HG02884 (cell line): ENCODE measurements at regions not wholly inside any gene's neighbourhood (a gene's known extent, or its start where the extent isn't known, plus 50 kb on each side); places are given as distances from the start of the nearest gene placed in this dataset.
A peak's percentile ranks its signal among the peaks of the same experiment; 100 is the strongest.

Source experiments
- ATAC-seq: cut with Tn5 transposase; IDR thresholded peaks from one replicate; pipeline ENCODE4 v1.9.1; 2021; ENCODE audit warnings: mild to moderate bottlenecking, moderate library complexity; ENCODE audit not compliant: unreplicated experiment

DNA sequence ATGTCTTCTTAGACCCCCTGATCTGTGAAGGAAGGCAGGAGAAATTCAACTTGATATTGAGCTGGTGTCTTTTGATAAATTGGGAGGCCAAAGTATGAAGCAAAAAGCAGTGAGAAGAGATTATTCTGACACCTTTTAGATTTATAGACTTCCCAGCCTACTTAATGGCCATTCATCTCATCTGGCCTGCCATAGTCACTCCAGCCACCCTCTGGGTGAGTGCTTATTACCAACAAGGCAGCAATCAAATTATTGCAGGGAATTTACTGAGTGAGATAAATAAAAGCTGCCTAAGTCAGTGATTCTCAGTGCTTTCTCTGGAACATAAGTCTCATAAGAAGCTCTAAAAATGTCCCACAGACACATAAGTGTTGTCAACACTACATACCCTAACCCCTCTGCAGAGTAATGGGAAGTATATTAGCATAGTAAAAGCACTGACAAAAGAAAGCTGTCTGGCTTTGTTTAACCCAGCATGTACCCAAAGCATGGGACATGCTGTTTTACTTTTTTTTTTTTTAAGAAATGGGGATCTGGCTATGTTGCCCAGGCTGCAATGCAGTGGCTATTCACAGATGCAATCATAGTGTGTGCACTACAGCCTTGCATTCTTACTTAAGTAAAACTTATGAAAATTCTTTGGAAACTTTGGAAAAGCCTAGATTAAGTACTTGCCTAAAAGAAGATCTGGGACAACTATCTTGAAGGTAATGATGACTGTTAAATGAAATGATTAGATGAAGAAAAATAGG is 725.3 kb downstream of the TUSC7 start:
- ATAC-seq = no peak

DNA sequence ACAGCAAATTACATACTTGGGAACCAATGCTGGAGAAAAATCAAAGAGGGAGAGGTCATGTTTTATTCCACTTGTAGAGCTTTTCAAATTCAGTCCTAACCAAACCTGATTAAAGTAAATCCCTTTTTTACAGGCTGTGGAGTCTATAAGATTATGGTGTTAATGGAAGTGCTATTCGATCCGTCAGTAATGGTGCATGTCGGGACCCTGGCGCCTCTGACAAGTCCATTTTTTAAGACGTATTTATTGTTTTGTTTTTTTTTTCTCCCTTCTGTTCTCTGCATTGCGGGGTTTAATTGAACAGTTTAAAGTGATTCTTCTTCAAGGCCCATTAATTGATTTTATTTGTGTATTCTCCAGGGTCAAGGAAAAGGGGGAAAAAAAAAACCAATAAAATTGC is 725.9 kb downstream of the TUSC7 start:
- ATAC-seq = no peak

DNA sequence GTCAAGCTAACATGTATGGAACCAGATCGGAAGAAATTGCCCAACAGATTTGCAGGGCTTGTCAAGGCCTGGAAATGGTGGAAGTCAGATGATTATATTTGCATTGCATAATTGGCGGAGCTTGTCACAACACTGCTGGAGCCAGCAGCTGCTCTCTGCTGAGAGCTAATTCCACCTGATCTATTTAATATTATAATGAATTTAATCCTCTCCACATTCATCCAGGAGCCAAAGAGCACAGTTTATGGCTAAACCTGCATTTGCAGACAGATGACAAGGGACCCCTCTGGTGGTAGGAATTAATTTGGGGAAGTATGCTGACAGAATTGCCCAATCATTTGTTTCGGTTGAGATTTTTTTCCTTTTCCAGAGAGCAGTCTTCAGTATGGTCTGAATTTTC is 730.2 kb downstream of the TUSC7 start:
- ATAC-seq = no peak

DNA sequence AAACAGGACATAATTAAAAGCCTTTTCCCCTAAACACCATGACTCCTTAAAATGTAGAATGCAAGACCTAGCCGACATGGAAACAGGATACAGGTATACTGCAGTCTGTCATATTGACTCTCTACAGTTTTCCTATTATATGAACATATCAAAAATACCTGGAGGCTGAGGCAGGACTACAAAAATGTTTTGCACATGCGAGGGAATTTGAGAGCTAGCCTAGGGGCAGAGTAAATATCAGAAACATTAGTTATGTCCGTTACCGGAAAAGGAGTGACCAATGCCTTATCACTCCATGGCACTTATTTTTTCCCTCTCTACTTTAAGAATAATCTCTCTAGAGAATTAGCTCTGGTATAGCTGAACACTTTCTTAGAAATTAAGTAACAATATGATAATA is 732.3 kb downstream of the TUSC7 start:
- ATAC-seq = no peak

DNA sequence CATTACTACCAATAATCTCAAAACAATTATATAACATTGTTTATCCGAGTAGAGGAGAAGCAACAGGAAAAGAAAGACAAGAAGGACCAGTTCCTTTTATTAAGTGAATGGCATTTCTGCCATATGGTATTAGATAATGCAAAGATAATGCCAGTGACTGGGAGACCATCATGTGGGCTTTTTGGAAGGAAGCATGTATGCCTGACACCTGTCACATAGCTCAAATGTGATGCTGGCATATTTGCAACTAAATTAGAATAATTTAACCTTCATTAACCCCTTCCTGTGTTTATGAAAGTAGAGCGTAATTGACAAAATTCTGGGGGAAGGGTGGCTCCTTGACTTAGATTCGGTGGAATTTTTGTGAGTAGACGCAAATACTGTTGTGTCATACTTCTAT is 733.0 kb downstream of the TUSC7 start:
- no peak for ATAC-seq

DNA sequence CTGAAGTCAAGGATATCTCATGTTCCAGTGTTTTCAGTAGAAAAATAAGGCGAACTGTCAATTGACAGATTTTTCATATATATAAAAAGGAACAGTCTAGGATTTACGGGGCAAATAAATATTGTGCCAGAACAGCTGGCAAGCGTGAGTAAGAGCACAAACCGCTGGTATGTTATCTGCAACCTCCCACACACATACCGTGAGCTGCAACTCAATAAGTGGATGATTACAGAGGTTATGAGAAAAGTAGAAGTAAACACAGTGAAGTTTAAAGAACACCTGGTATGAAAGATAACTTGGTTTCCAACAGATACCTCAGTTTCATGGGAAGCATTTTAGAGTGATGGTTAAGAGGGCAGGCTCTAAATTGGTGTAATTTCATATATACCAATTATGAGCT is 733.4 kb downstream of the TUSC7 start:
- ATAC-seq = no peak

DNA sequence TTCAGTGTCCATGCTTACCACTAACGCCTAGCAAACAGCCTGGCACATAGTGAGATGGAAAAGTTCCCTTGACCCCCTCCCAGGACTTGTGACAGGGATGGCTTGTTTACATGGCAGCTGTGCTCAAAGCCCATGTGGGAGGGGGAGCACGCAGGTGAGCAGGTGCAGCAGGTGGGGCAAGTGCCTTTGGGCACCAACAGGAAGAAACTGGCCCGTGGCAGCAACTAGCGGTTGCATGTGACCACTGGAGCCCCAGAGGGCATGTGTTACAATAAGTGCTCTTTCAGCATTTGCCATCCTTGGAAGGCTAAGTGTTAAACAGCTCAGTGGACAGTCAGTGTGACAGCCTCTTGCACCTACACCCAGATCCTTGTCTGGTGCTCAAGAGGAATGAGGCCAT is 734.6 kb downstream of the TUSC7 start:
- no peak for ATAC-seq

DNA sequence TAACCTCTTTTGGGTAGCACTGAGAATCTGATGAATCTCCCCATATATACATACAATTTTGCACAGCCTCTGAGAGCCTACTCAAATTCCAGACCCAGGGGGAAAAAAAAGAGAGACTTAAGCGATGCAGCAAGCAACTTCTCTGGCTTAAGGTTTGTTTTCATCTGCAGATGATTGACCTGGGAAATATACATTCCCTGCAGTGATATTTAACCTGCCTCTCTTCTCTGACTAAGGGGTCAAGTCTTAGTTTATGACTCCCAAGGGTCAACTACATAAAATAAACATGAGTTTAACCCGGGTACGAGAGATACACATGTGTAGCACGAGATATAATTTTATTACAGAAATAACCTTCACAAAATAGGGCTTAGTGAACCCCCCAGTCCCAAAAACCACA is 737.8 kb downstream of the TUSC7 start:
- no peak for ATAC-seq

DNA sequence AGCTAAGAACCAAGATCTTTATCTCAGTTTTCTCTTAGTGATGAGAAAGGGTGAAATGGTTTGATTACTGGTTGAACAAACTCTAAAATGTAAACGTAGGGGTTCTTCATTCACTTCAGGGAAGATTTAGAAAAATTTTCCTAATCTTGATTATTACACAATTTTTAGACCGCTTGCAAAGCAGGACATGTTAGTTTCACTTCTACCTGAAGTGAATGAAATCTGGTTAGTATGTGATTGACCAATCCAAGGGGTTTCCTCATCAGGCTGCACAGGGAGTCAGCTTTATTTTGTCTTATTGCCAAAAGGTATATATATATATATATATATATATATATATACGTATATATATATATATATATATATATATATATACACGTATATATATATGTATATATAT is 740.4 kb downstream of the TUSC7 start:
- ATAC-seq = no peak

DNA sequence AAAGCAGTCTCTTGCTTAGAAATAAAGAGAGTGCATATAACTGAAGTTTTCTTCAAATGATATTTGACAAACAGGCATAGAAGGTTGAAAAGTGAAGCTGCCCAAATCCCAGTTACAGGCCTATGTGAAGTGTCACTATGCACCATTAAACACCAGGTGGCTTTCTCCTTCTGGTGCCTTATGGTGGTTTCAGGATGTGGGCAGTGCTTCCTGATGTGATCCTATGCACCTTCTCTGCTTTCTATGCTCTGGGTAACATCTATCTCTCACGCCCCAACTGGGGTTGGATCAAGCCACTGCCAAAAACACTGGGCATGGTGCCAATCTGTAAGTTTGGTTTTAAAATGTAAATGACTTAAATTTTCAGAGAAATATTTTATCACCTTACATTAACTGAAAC is 744.7 kb downstream of the TUSC7 start:
- ATAC-seq = no peak

DNA sequence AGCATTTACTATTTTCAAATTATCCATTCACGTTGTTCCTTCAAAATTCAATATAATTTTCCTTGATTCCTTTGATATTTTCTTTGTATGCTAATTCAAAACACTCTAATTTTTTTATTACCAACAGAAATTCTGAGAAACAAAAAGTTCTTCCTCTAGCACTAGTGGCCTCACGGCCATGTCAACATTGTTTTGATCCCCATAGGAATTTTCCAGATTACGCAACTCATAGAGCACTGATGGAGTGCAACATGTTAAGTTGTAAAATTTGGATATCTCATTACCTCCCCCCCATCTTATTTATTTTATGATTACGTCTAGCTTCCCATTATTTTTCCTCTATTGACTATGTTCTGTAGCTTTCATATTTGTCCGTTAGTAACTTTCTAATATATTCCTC is 745.3 kb downstream of the TUSC7 start:
- ATAC-seq = no peak

DNA sequence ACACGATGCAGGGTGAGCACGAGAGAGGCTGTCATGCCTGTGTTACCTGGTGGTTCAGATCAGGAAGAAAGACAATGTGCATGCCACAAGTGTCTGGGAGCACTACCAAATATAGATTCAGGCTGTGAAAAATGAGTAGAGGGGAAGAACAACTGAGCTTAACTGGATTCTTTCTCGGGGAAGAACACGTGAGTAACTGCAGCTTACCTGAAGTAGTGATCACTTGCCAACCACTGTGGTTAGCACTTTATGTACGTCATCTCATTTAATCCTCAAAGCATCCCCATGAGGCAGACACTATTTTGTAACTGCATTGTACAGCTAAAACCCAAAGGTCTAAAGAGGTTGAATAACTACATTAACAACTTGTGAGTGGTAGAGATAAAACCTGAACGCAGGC is 746.2 kb downstream of the TUSC7 start:
- no peak for ATAC-seq

DNA sequence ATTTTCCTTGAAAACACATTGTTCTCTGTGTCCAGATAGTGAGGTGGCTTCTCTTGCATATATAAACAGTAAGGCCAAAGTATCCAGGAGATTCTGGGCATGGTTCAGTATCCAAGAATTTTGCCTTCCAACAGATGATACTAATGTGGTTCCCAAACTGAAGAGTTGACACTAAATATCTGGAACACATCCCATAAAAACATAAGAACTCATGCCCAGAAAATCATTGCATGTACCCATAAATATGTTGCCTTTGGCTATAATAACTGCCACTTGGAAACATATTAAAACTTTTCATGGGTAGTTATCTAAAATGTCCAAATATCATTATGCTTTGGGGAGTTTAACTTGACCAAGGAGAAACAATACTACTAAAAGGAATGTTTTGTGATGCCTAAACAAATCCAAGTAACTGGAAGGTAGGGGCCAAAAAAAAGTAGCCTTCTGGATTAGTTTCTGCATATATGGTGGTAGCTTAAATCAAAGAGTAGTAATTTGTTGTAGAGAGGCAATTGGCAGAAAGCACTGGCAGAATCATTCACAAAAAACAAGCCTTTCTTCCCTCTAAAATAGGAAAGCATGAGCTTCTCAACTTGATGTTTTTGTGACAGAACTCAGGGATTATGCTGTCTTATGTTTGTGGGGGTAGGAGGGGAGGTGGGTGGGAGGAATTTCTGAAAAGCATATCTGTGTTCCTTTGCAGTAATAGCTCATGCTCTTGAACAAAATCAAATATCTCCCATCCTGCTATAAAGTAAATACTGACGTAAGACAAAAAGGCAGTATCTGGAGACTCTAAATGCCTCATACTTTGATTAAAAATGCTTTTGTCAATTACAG is 753.9 kb downstream of the TUSC7 start:
- ATAC-seq = no peak

DNA sequence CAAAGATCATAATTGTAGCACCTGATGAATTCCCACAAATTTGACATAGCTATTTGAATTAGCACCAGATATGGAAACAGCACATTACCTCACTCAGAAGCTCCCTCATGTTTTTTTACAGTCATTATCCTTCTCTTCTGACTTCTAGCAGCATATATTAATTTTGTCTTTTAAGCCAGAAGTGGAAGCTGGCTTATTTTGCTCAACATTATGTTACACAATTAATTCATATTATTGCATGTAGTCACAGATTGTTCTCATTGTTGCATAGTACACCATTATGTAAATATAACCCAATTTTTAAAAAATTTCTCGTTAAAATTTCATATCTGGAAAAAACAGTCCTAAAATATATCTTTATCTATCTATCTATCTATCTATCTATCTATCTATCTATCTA is 762.3 kb downstream of the TUSC7 start:
- no peak for ATAC-seq

DNA sequence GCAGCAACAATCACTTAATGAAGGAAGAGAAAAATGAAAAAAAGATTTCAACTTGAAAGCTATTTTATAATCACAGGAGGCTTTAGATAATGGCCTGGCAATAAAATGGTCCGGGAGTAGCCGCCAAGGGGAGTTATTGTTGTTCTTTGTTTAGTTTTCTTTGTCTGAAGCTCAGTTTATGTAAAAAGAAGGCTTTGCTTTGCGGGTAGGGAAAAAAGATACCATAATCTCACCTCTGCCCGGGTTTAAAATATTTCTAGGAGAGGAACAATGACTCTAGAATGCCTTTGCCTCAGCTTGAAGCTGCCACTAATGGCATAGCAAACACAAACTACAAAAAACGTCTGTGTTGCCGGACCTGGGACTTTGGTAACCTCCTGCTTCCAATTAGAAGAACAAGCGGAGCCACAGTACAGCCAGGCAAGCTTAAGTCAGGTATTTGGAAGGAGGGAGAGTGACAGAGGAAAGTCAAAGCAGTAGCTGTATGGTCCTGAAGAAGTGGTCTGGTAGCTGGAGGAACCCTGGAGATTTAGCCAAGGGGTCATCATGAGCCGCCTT is 764.5 kb downstream of the TUSC7 start:
- ATAC-seq = no peak

DNA sequence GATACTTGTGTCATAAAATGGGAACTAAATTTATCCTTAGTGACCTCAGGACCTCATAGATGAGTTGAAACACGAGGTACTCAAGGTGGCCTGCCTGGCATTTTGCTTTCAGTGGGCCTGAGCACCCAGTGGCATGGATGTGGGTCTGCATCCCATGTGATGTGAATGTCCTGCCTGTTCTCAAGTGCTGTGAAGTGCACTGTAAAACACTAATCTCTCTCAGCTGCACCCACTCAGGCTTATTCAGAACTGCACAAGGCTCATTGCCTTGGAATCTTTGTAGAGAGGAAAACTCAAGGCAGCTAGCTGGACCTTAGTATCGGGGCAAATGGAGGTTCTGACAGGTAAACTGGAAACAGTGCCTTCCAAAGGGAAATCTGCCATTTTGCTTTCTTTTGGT is 767.0 kb downstream of the TUSC7 start:
- no peak for ATAC-seq

DNA sequence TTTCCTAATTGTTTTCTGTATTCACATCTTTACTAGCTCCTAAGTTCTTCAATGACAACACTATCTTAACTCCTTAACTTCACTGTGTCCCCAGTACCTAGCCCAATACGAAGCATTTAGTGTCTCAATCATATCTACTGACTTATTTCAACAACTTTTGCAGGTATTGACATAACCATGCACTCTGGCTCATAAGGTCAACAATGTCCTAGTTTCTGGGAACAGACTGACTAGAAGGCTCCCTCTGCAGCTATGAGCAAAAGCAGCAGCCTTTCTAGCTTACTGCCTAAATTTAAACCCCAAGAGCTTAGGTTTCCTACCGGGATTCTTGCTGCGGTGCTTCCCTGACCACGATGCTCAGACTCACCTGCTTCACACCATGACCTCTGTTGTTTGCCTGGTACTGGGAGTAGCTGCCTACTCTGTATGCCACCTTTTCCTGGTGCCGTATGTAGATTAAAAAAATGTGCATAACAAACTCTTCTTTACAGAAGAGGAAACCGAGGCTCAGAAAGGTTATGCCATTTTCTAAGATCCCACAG is 767.7 kb downstream of the TUSC7 start:
- no peak for ATAC-seq

DNA sequence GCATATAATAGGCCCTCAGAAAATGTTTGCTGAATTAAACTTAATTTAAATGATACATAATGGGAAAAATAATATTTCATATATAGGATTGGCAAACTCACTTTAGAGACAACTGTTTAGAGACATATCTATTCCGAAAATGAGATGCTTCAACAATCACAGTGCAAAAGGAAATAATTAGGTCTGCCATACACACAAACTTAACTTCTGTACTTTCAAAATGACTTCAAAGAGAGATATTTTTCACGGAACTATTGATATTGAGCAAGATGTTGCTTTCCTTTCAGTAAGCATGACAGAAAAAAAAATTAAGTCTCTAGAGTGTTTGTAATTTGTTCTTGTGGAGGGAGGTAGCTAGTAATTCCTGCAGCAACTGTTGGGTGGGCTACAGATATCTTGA is 769.5 kb downstream of the TUSC7 start:
- ATAC-seq = peak; percentile 78

DNA sequence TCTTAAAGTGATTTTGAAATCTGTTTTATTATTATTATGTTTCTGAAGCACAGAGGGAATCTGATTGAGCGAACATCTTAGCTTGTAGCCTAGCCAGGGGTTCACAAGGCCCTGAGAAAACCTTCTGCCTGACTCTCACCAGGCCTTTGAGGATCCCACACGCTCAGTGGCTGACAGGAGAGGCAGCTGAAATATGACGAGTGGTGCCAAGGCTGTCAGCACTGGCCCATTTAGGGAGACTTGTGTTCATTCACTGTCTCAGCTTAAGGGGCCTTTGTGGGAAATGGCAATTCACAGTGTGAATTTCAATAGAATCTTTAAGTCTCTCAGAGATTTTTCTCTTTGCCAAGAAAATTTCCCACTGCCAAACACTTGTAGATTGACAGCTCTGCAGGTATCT is 770.9 kb downstream of the TUSC7 start:
- ATAC-seq = no peak

DNA sequence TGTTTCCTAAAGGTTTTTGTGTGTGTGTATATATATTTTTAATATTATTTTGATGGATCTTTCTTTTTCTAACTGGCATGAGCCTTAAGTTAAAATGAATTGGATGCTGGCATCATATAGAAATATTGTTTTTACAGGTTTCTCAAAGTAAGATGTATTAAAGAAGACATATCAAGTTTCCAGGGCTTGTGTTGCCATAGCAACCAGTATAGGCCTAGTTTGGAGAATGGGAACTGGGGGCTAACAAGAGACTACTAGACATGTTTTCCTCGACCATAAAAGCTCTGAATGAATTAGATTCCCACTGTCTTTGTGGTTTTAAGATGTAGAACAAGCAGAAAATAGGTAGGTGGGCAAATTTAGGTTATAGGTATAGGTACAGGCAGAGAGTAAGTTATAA is 771.4 kb downstream of the TUSC7 start:
- no peak for ATAC-seq

DNA sequence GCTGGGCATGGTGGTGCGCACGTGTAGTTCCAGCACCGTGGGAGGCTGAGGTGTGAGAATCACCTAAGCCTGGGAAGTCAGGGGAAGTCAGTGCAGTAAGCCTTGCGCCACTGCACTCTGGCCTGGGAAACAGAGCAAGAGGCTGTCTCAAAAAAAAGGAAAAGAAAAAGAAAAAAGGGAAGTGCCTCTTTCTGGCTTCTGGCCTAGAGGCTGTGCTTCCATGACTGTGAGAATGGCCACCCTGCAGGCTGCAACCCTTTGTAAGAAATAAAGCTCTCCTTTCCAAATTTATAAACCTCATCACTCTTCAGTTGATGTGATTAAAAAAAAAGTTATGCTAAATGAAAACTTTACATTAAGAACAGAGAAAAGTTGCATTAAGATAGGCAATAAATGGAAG is 774.3 kb downstream of the TUSC7 start:
- no peak for ATAC-seq

DNA sequence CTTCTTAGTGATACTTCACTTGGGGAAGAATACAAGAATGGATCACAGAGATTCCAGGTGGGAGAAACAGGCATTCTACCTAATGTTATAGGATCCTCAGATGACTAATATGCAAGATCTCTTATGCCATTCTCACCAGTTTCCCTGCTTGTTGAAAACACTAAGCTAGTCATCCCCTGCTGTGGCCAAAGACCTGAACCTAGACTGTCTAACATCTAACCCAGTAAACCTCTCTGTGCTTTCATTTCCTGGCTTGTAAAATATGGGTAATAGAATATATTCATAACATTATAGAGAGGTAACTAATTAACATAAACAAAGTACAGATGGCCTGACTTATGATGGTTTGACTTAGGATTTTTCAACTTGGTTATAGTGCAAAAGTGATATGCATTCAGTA is 776.3 kb downstream of the TUSC7 start:
- ATAC-seq = no peak
